ENCODE measurements at regions not wholly inside any gene's neighbourhood (a gene's known extent, or its start where the extent isn't known, plus 50 kb on each side); places are given as distances from the start of the nearest gene placed in this dataset.

DNA sequence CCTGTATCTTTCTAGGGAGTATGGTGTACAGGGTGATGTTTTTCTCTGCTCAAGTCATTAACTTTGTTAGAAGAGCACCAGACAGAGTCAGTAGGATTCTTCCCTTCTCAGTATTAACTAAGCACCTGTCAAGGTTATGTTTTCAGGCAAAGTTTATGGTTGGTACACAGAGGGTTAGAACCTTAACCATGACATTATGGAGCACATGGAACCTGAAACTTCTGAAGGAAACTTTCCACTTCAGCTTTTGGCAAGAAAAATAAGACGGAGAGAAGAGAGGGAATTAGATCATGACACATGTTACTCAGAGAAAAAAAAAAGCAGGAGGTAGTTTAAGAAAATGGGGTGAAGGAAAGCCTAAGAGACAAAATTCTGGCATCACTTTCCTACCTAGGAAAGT is 112.9 kb upstream of the PDE7B start:
- no peak for DNase-seq (ENCODE audit: low spot score)
- TF ChIP-seq CTCF (IDR thresholded peaks at IDR 0.05; ENCODE audit: borderline replicate concordance, control extremely low read depth, extremely low read depth, insufficient read depth, missing control alignments), result no peak
- in situ Hi-C loops (cut with MboI; ENCODE audit: low sequenced_read_pairs, unreplicated experiment), result no loop called here

DNA sequence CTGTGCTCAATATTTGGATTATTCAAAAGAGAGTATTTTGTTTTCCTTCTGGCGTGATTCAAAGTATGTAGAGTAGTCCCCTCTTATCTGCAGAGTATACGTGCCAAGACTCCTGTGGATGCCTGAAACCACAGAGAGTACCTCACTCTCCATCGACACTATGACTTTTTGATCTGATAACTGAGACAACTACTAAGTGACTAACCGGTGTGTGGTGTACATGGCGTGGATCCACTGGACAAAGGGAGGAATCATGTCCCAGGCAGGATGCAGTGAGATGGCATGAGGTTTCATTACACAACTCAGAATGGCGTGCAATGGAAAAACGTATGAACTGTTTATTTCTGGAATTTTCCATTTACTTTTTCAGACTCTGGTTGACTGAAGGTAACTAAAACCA is 112.2 kb upstream of the PDE7B start:
- no peak for TF ChIP-seq CTCF (IDR thresholded peaks at IDR 0.05; ENCODE audit: borderline replicate concordance, control extremely low read depth, extremely low read depth, insufficient read depth, missing control alignments)
- DNase-seq (ENCODE audit: low spot score), result no peak
- in situ Hi-C loops (cut with MboI; ENCODE audit: low sequenced_read_pairs, unreplicated experiment), result no loop called here

- no peak for DNase-seq (ENCODE audit: low spot score)
- in situ Hi-C loops (cut with MboI; ENCODE audit: low sequenced_read_pairs, unreplicated experiment), result no loop called here
- no peak for TF ChIP-seq CTCF (IDR thresholded peaks at IDR 0.05; ENCODE audit: borderline replicate concordance, control extremely low read depth, extremely low read depth, insufficient read depth, missing control alignments)
Observed at GRCh38 chr6:135740580-135740979, 110.9 kb upstream of the PDE7B start.

- in situ Hi-C loops (cut with MboI; ENCODE audit: low sequenced_read_pairs, unreplicated experiment), result no loop called here
- TF ChIP-seq CTCF (IDR thresholded peaks at IDR 0.05; ENCODE audit: borderline replicate concordance, control extremely low read depth, extremely low read depth, insufficient read depth, missing control alignments), result no peak
Observed at GRCh38 chr6:135743476-135743875, 108.0 kb upstream of the PDE7B start.

GRCh38 chr6:135748189-135748588 is 103.3 kb upstream of the PDE7B start:
- in situ Hi-C loops (cut with MboI; ENCODE audit: low sequenced_read_pairs, unreplicated experiment), result no loop called here
- no peak for TF ChIP-seq CTCF (IDR thresholded peaks at IDR 0.05; ENCODE audit: borderline replicate concordance, control extremely low read depth, extremely low read depth, insufficient read depth, missing control alignments)
- DNase-seq (ENCODE audit: low spot score), result no peak

More at GRCh38 chr6:135743476-135743875, 108.0 kb upstream of the PDE7B start:
- DNase-seq (ENCODE audit: low spot score), result no peak

- no peak for TF ChIP-seq CTCF (IDR thresholded peaks at IDR 0.05; ENCODE audit: borderline replicate concordance, control extremely low read depth, extremely low read depth, insufficient read depth, missing control alignments)
- in situ Hi-C loops (cut with MboI; ENCODE audit: low sequenced_read_pairs, unreplicated experiment), result no loop called here
- DNase-seq (ENCODE audit: low spot score), result no peak
Observed at GRCh38 chr6:135750081-135750480, 101.4 kb upstream of the PDE7B start.

- TF ChIP-seq CTCF (IDR thresholded peaks at IDR 0.05; ENCODE audit: borderline replicate concordance, control extremely low read depth, extremely low read depth, insufficient read depth, missing control alignments), result no peak
- no peak for DNase-seq (ENCODE audit: low spot score)
- in situ Hi-C loops (cut with MboI; ENCODE audit: low sequenced_read_pairs, unreplicated experiment), result no loop called here
Observed at GRCh38 chr6:135753196-135753595, 98.3 kb upstream of the PDE7B start.

All from GM13976 (cell line).